Activated B cell treated with CpG ODN at 0.5 μM for 24 hours (primary cell): ENCODE measurements at regions not wholly inside any gene's neighbourhood (a gene's known extent, or its start where the extent isn't known, plus 50 kb on each side); places are given as distances from the start of the nearest gene placed in this dataset.

ENCODE experiments used
- ATAC-seq: fragments of 200-7000 bp; cut with Tn5 transposase; one replicate; pipeline ENCODE4 v1.10.0; 2021; ENCODE audit warnings: low read depth, mild to moderate bottlenecking, moderate library complexity
- CTCF ChIA-PET: fragments of 350-600 bp; sonication (Branson Sonifier 250); formaldehyde crosslinking; loops from one replicate; lab custom pipeline; 2021; ENCODE audit warnings: antibody characterized with exemption; lab: Charles Lee
- POLR2A ChIA-PET: fragments of 350-600 bp; sonication (Branson Sonifier 250); formaldehyde crosslinking; loops from one replicate; lab custom pipeline; 2021; ENCODE audit warnings: antibody characterized with exemption; lab: Charles Lee
- DNase-seq: peaks from one replicate; pipeline ENCODE4 v3.0.0; 2022
- H3K27ac Mint-ChIP-seq: one replicate; pipeline ENCODE4 v1.8.0; 2020; ENCODE audit warnings: mixed read lengths
- H3K27me3 Mint-ChIP-seq: one replicate; pipeline ENCODE4 v1.8.0; 2021; ENCODE audit warnings: mixed read lengths
- H3K36me3 Mint-ChIP-seq: one replicate; pipeline ENCODE4 v1.8.0; 2021; ENCODE audit warnings: low read depth, mixed read lengths
- H3K4me1 Mint-ChIP-seq: one replicate; pipeline ENCODE4 v1.8.0; 2021; ENCODE audit warnings: mixed read lengths
- H3K4me3 Mint-ChIP-seq: one replicate; pipeline ENCODE4 v1.8.0; 2020; ENCODE audit warnings: mild to moderate bottlenecking, mixed read lengths
- H3K9me3 Mint-ChIP-seq: one replicate; pipeline ENCODE4 v1.8.0; 2020; ENCODE audit warnings: mixed read lengths
- intact Hi-C: fragments of 100-400 bp; cut with micrococcal nuclease; formaldehyde crosslinking; loops from one replicate; pipeline ENCODE4 v1.15.1; 2024
- TF ChIP-seq, protein P1 (sequence below): fragments of 200-600 bp; IDR thresholded peaks from one replicate; pipeline ENCODE4 v1.8.0; 2022; ENCODE audit warnings: antibody characterized with exemption, mild to moderate bottlenecking

DNA sequence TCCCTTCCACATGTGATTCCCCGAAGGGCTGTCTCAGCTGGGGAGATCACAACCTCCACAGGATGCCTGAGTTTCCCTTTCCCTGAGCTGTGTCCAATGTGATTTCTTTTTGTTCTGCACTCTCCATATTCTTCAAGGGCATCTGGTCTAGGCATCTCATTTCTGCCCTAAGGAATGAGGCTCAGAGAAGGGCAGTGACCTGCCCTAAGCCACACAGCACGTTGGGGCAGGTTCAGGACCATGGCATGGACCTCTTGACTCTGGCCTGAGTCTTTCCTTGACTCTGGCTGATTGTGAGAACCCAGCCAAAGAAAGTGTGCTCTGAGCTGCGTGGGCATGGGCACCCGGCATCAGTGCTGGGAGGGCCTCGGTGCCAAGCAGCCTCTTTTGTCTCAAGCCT lies 590.3 kb downstream of the PTPRU start:
- ChIA-PET CTCF (no interaction called here), POLR2A (no interaction called here)
- Mint-ChIP-seq H3K27me3 (peaks cover 7% of the 10 kb centered on the region), H3K4me3 (no peak overlapping the region), H3K27ac (no peak overlapping the region), H3K36me3 (no peaks in the 10 kb centered on the region), H3K9me3 (no peaks in the 10 kb centered on the region), H3K4me1 (no peaks in the 10 kb centered on the region)
- intact Hi-C loops = no loop called here
- TF ChIP-seq, protein P1, sequence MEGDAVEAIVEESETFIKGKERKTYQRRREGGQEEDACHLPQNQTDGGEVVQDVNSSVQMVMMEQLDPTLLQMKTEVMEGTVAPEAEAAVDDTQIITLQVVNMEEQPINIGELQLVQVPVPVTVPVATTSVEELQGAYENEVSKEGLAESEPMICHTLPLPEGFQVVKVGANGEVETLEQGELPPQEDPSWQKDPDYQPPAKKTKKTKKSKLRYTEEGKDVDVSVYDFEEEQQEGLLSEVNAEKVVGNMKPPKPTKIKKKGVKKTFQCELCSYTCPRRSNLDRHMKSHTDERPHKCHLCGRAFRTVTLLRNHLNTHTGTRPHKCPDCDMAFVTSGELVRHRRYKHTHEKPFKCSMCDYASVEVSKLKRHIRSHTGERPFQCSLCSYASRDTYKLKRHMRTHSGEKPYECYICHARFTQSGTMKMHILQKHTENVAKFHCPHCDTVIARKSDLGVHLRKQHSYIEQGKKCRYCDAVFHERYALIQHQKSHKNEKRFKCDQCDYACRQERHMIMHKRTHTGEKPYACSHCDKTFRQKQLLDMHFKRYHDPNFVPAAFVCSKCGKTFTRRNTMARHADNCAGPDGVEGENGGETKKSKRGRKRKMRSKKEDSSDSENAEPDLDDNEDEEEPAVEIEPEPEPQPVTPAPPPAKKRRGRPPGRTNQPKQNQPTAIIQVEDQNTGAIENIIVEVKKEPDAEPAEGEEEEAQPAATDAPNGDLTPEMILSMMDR = no peak
- DNase-seq (no peak), ATAC-seq (no peak)

DNA sequence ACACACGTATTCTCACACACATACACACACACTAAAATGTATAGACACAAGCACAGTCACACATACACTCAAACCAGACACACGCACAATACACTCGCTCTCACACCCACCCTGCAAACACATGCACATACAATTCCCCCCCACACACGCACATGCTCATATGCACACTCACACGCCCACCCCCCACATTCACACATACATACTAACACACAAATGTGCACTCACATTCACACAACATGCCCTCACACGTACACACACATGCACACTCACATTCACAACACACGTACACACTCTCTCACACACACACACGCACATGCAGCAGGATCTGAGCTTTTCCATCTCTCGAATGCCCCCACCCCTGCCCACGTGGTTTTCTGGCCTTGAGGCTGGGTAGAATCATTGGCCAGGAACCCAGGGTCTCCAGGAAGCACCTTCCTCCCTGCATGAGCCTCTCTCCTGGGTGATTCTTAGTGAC lies 589.7 kb downstream of the PTPRU start:
- Mint-ChIP-seq H3K27me3 (peaks cover 12% of the 10 kb centered on the region), H3K4me1 (no peaks in the 10 kb centered on the region), H3K27ac (no peak overlapping the region), H3K36me3 (no peaks in the 10 kb centered on the region), H3K4me3 (no peak overlapping the region), H3K9me3 (no peaks in the 10 kb centered on the region)
- CTCF ChIA-PET = no interaction called here
- ATAC-seq (no peak), DNase-seq (no peak)
- POLR2A ChIA-PET = no interaction called here
- intact Hi-C loops = no loop called here
- TF ChIP-seq, protein P1 = no peak

DNA sequence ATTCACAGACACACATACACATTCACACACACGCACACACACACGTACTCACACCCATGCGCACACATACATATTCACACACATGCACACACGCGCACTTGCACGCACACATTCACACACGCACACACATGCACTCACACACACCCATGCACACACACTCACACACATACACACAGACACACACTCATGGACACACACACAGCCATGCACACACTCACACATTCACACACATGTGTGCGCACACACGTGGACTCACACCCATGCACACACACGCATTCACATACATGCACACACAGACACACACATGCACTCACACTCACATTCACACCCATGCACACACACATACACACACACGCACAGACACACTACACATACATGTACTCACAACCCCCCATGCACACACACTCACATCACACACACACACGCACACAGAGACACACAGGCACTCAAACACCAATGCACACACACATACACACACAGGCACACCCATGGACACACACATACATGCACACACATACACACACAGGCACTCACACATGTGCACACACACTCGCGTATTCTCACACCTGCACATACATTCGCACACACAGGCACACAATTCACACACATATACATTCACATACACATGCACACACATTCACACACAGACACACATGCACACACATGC lies 589.1 kb downstream of the PTPRU start:
- intact Hi-C loops = no loop called here
- no peak overlapping the region for H3K27ac Mint-ChIP-seq
- DNase-seq (no peak), ATAC-seq (no peak)
- H3K4me1 Mint-ChIP-seq = no peaks in the 10 kb centered on the region
- no peaks in the 10 kb centered on the region for H3K36me3 Mint-ChIP-seq
- ChIA-PET CTCF (no interaction called here), POLR2A (no interaction called here)
- peaks cover 14% of the 10 kb centered on the region for H3K27me3 Mint-ChIP-seq
- TF ChIP-seq, protein P1 = no peak
- no peak overlapping the region for H3K4me3 Mint-ChIP-seq
- H3K9me3 Mint-ChIP-seq = no peaks in the 10 kb centered on the region

DNA sequence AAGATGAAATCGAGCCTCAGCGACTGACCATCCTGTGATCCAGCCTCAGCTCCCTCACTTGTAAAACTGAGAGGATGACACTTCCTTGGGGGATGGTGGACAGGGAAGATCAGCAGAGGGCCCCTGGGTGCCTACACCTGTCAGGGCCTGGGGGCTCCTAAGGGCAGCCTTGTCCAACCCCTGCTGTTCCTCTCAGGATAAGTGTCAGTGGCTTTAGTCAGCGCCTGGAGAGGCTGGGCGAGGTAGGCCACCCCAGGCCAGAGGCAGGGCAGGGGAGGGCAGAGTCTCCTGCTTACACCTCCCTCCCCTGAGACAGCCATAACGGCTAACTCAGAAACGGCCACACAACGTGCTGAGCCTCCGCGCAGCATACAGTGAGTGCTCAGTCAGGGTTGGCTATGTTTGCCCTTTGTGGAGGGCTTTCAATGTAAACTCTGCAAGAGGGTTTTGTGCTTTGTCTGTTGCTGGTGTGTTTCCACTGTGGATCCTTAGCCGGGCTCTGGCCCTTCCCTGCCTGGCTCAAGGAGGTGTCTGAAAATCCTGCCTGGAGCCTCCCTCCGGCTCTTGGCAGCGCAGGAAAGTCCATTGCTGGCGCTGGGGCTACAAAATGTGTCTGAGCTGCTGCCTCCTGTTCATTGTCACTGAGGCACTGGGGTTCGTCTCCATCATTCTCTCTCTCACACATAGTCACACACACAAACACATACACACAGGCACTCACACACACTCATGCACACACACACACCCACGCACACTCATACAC lies 588.4 kb downstream of the PTPRU start:
- TF ChIP-seq, protein P1 = no peak
- H3K4me1 Mint-ChIP-seq = no peaks in the 10 kb centered on the region
- peaks cover 18% of the 10 kb centered on the region for H3K27me3 Mint-ChIP-seq
- ChIA-PET POLR2A (no interaction called here), CTCF (no interaction called here)
- no peak for ATAC-seq
- H3K9me3 Mint-ChIP-seq = peaks cover under 1% of the 10 kb centered on the region
- H3K36me3 Mint-ChIP-seq = no peaks in the 10 kb centered on the region
- H3K4me3 Mint-ChIP-seq = no peak overlapping the region
- DNase-seq = no peak
- H3K27ac Mint-ChIP-seq = no peak overlapping the region
- intact Hi-C loops = no loop called here

DNA sequence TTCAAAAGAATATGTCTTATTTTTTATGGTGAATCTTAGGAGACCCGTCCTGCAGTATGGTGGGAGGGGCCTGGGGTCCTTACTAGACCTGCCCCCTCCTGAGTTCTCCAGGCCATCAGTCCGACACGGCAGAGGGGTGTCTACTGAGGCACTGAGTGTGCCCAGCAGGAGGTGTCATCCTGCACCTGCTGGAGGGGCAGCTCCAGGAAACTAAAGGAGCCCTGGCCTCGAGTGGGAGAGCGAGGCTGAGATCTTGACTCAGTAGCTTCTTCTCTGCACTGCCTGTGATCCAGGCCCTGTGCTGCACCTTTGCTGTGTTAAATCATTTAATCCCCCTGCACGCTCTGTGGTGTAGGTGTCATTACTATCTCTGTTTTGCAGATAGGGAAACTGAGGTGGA lies 587.7 kb downstream of the PTPRU start:
- peaks cover 5% of the 10 kb centered on the region for H3K9me3 Mint-ChIP-seq
- H3K4me1 Mint-ChIP-seq = no peaks in the 10 kb centered on the region
- H3K36me3 Mint-ChIP-seq = no peaks in the 10 kb centered on the region
- no peak overlapping the region for H3K4me3 Mint-ChIP-seq
- intact Hi-C loops = no loop called here
- TF ChIP-seq, protein P1 = no peak
- ATAC-seq (no peak), DNase-seq (no peak)
- ChIA-PET CTCF (no interaction called here), POLR2A (no interaction called here)
- no peak overlapping the region for H3K27ac Mint-ChIP-seq
- peaks cover 21% of the 10 kb centered on the region for H3K27me3 Mint-ChIP-seq
